GM12873 (cell line): ENCODE measurements at regions not wholly inside any gene's neighbourhood (a gene's known extent, or its start where the extent isn't known, plus 50 kb on each side); places are given as distances from the start of the nearest gene placed in this dataset.

ENCODE experiments used
- CTCF ChIP-seq: IDR thresholded peaks from 2 replicates; pipeline ENCODE4 v1.5.1; 2012; ENCODE audit warnings: low read depth, mild to moderate bottlenecking, moderate library complexity, low read length, control low read depth; ENCODE audit not compliant: insufficient read depth; ENCODE audit errors: missing control alignments

- no peak for TF ChIP-seq CTCF
Observed at GRCh38 chr11:105269862-105270261, 130.3 kb upstream of the CARD18 start.

GRCh38 chr11:105268404-105269062 lies 129.0 kb upstream of the CARD18 start:
- no peak for TF ChIP-seq CTCF

- TF ChIP-seq CTCF, result no peak
Observed at GRCh38 chr11:105265845-105266244, 126.3 kb upstream of the CARD18 start.

GRCh38 chr11:105260976-105261375 lies 121.4 kb upstream of the CARD18 start:
- TF ChIP-seq CTCF, result no peak

GRCh38 chr11:105245781-105246315 lies 106.3 kb upstream of the CARD18 start:
- TF ChIP-seq CTCF, result no peak

- no peak for TF ChIP-seq CTCF
Observed at GRCh38 chr11:105244160-105244825, 104.7 kb upstream of the CARD18 start.

- no peak for TF ChIP-seq CTCF
Observed at GRCh38 chr11:105241136-105241535, 101.6 kb upstream of the CARD18 start.
